VCaP (cell line): ENCODE measurements at regions not wholly inside any gene's neighbourhood (a gene's known extent, or its start where the extent isn't known, plus 50 kb on each side); places are given as distances from the start of the nearest gene placed in this dataset.

Source experiments
- H3K27ac ChIP-seq: fragments of 450-650 bp; 2 replicates; pipeline ENCODE4 v1.5.1; 2017
- CTCF ChIP-seq: fragments of 450-650 bp; conservative IDR thresholded peaks from 2 replicates; pipeline ENCODE4 v1.5.1; 2017; ENCODE audit warnings: mild to moderate bottlenecking, moderate library complexity

- TF ChIP-seq CTCF = no peak
- H3K27ac ChIP-seq = no peak overlapping the region
Observed at GRCh38 chr14:27127838-27128237, 530.0 kb upstream of the NOVA1 start.

DNA sequence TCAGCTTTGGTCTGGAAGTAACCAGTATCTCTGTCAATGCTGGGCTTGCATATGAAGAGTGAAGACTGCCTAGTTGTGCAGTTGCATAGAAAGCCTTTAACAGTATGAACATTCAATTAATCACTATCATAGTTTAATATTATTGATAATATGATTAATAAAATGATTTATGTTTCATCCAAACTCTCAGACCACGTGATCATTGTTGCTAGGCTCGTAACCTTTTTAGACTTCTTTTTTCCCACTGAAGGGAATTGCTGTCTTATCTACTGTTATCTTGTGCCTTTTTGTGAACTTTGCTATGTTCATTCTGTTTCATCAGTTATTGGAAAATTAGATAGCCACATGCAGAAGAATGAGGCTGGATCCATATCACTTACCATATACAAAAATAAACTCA, 536.4 kb upstream of the NOVA1 start:
- no peak overlapping the region for H3K27ac ChIP-seq
- no peak for TF ChIP-seq CTCF

GRCh38 chr14:27145170-27145569, 547.3 kb upstream of the NOVA1 start:
- TF ChIP-seq CTCF = no peak
- H3K27ac ChIP-seq = no peak overlapping the region

DNA sequence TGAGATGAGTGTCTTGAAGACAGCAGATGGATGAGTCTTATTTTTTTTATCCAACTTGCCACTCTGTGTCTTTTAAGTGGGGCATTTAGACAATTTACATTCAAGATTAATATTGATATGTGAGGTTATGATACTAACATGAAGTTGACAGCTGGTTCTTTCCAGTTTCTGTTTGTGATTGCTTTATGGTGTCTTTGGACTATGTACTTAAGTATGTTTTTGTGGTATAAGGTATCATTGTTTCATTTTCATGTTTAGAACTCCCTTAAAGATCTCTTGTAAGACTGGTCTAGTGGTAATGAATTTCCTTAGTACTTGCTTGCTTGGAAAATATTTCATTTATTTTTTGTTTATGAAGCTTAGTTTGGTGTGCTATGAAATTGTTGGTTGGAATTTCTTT, 550.3 kb upstream of the NOVA1 start:
- no peak for TF ChIP-seq CTCF
- no peak overlapping the region for H3K27ac ChIP-seq

- no peak for TF ChIP-seq CTCF
- H3K27ac ChIP-seq = no peak overlapping the region
Observed at GRCh38 chr14:27164139-27164538, 566.3 kb upstream of the NOVA1 start.

GRCh38 chr14:27175489-27175888, 577.7 kb upstream of the NOVA1 start:
- no peak for TF ChIP-seq CTCF
- H3K27ac ChIP-seq = no peak overlapping the region

DNA sequence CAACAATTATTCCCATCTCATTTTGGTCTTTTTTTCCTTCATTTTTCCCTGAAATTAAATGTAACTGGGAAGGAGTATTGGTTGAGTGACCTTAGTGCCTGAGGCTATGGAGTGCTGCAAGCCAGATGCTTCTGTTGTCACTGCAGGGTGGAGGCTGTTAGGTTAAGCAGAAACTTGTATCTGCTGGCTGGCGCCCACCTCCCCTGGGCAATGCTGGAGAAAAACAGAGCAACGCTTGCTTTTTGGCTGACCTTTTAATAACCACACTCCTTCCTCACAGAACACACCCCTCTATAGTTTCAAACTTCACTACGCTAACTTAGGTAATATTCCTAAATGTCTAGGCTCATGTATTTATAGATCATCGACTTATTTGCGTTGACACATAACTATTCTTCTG, 583.5 kb upstream of the NOVA1 start:
- no peak for TF ChIP-seq CTCF
- H3K27ac ChIP-seq = no peak overlapping the region

GRCh38 chr14:27184427-27184826, 586.6 kb upstream of the NOVA1 start:
- TF ChIP-seq CTCF = no peak
- H3K27ac ChIP-seq = no peak overlapping the region
